GM10266 (cell line): ENCODE measurements at regions not wholly inside any gene's neighbourhood (a gene's known extent, or its start where the extent isn't known, plus 50 kb on each side); places are given as distances from the start of the nearest gene placed in this dataset.

Experiments
- DNase-seq: peaks from one replicate; pipeline ENCODE4 v3.0.0; 2012; ENCODE audit errors: extremely low spot score
- CTCF ChIP-seq: IDR thresholded peaks from 2 replicates; pipeline ENCODE4 v1.5.1; 2012; ENCODE audit warnings: mild to moderate bottlenecking, low read depth; ENCODE audit not compliant: control insufficient read depth, insufficient read depth; ENCODE audit errors: missing control alignments

GRCh38 chr9:129497813-129498450 lies 123.0 kb downstream of the C9orf50 start:
- no peak for TF ChIP-seq CTCF
- no peak for DNase-seq

- no peak for TF ChIP-seq CTCF
- no peak for DNase-seq
These were observed 123.7 kb downstream of the C9orf50 start for GRCh38 chr9:129497005-129497812.

- TF ChIP-seq CTCF = no peak
- no peak for DNase-seq
These were observed 124.4 kb downstream of the C9orf50 start for GRCh38 chr9:129496473-129497004.

GRCh38 chr9:129495620-129496472 lies 125.1 kb downstream of the C9orf50 start:
- DNase-seq = peak; percentile 87

GRCh38 chr9:129494113-129494789 lies 126.7 kb downstream of the C9orf50 start:
- TF ChIP-seq CTCF = no peak
- no peak for DNase-seq

More at GRCh38 chr9:129495620-129496472, 125.1 kb downstream of the C9orf50 start:
- TF ChIP-seq CTCF = no peak

- no peak for TF ChIP-seq CTCF
- DNase-seq = no peak
These were observed 127.2 kb downstream of the C9orf50 start for GRCh38 chr9:129493706-129494047.
